ENCODE measurements at regions not wholly inside any gene's neighbourhood (a gene's known extent, or its start where the extent isn't known, plus 50 kb on each side); places are given as distances from the start of the nearest gene placed in this dataset.

DNA sequence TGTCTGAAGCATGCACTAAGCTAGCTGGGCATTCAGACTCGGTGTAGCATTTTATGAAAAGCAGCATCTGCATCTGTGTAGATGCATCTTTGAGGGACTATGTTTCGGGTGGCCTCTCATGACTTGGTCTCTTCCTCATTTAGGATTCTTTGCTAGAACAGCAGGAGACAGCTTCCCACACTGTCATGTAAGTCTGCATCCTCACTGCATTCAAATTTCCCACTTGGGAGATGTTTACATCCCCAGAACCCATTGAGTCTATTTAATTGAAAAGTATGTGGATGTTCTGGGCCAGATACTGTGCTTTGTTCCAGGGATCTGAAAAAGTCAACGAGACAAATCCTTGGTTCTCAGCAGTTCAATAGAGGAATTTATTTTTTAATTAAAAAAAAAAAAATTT lies 198.6 kb upstream of the EEF2KMT start:
- TF ChIP-seq, protein P1, sequence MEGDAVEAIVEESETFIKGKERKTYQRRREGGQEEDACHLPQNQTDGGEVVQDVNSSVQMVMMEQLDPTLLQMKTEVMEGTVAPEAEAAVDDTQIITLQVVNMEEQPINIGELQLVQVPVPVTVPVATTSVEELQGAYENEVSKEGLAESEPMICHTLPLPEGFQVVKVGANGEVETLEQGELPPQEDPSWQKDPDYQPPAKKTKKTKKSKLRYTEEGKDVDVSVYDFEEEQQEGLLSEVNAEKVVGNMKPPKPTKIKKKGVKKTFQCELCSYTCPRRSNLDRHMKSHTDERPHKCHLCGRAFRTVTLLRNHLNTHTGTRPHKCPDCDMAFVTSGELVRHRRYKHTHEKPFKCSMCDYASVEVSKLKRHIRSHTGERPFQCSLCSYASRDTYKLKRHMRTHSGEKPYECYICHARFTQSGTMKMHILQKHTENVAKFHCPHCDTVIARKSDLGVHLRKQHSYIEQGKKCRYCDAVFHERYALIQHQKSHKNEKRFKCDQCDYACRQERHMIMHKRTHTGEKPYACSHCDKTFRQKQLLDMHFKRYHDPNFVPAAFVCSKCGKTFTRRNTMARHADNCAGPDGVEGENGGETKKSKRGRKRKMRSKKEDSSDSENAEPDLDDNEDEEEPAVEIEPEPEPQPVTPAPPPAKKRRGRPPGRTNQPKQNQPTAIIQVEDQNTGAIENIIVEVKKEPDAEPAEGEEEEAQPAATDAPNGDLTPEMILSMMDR (IDR thresholded peaks at IDR 0.05), result no peak
- no peak for TF ChIP-seq POLR2A (IDR thresholded peaks at IDR 0.05)
- TF ChIP-seq POLR2AphosphoS5 (IDR thresholded peaks at IDR 0.05; ENCODE audit: insufficient read depth in 1 of 2, low read depth in 1 of 2), result no peak

Measured in vagina (tissue), 2 donors.